Spinal cord (tissue), 9 donors: ENCODE measurements at regions not wholly inside any gene's neighbourhood (a gene's known extent, or its start where the extent isn't known, plus 50 kb on each side); places are given as distances from the start of the nearest gene placed in this dataset.

Source experiments
- DNase-seq, 6 donors: peaks; one replicate each; pipeline versions ENCODE4 v3.0.0 to v3.0.0-alpha.2; 2013 to 2015; ENCODE audit warnings: low spot score in 6 of 6, low read depth in 4 of 6
- H3K27ac ChIP-seq: one replicate; pipeline ENCODE4 v1.5.1; 2013; ENCODE audit warnings: low read depth, low read length, control low read depth
- H3K27me3 ChIP-seq: one replicate; pipeline ENCODE4 v1.6.1; 2013; ENCODE audit warnings: low read length; ENCODE audit not compliant: control insufficient read depth, insufficient read depth
- H3K36me3 ChIP-seq: one replicate; pipeline ENCODE4 v1.6.1; 2013; ENCODE audit warnings: low read length; ENCODE audit not compliant: control insufficient read depth, insufficient read depth
- H3K4me1 ChIP-seq: one replicate; pipeline ENCODE4 v1.6.1; 2013; ENCODE audit warnings: low read length; ENCODE audit not compliant: control insufficient read depth, insufficient read depth
- H3K4me3 ChIP-seq: one replicate; pipeline ENCODE4 v1.5.1; 2013; ENCODE audit warnings: low read depth, low read length, control low read depth
- H3K9me3 ChIP-seq: one replicate; pipeline ENCODE4 v1.6.1; 2013; ENCODE audit warnings: low read length; ENCODE audit not compliant: control insufficient read depth, insufficient read depth
- WGBS: methylation state at CpG from one replicate; pipeline ENCODE4 v1.1.5; 2013; ENCODE audit warnings: missing lambda C conversion rate; ENCODE audit not compliant: insufficient coverage; 5-methylcytosine and 5-hydroxymethylcytosine counted together
- donor health status: healthy.

- Histone ChIP-seq H3K36me3 (no peaks in the 10 kb centered on the region), H3K27me3 (peaks cover 2% of the 10 kb centered on the region), H3K27ac (no peak overlapping the region), H3K4me3 (no peak overlapping the region), H3K4me1 (peaks cover 17% of the 10 kb centered on the region), H3K9me3 (no peaks in the 10 kb centered on the region)
- 74% methylated on average over 7 of the region's 8 CpGs for WGBS
- no peak for DNase-seq
Observed at GRCh38 chr10:123562811-123563580, 103.2 kb upstream of the GPR26 start.

- DNase-seq: no peak
- 100% methylated on average over 2 of the region's 5 CpGs for WGBS
- no peak overlapping the region for H3K27ac ChIP-seq
- H3K9me3 ChIP-seq: no peaks in the 10 kb centered on the region
- no peaks in the 10 kb centered on the region for H3K36me3 ChIP-seq
- H3K4me3 ChIP-seq: no peak overlapping the region
- H3K27me3 ChIP-seq: peaks cover 2% of the 10 kb centered on the region
- H3K4me1 ChIP-seq: peaks cover 14% of the 10 kb centered on the region
Observed at GRCh38 chr10:123563581-123563855, 102.6 kb upstream of the GPR26 start.

- 88% methylated on average over 5 of the region's 5 CpGs for WGBS
Observed at GRCh38 chr10:123563994-123564393, 102.2 kb upstream of the GPR26 start.

GRCh38 chr10:123564631-123565030, 101.5 kb upstream of the GPR26 start:
- no peak for DNase-seq
- H3K36me3 ChIP-seq: no peaks in the 10 kb centered on the region
- no peaks in the 10 kb centered on the region for H3K9me3 ChIP-seq
- no peak overlapping the region for H3K4me3 ChIP-seq
- 100% methylated on average over 2 of the region's 4 CpGs for WGBS
- H3K4me1 ChIP-seq: peaks cover 2% of the 10 kb centered on the region
- H3K27ac ChIP-seq: no peak overlapping the region
- peaks cover 2% of the 10 kb centered on the region for H3K27me3 ChIP-seq

More at GRCh38 chr10:123563994-123564393, 102.2 kb upstream of the GPR26 start:
- Histone ChIP-seq H3K4me3 (no peak overlapping the region), H3K36me3 (no peaks in the 10 kb centered on the region), H3K27ac (no peak overlapping the region), H3K4me1 (peaks cover 9% of the 10 kb centered on the region), H3K9me3 (no peaks in the 10 kb centered on the region), H3K27me3 (peaks cover 2% of the 10 kb centered on the region)
- DNase-seq: no peak

- no peaks in the 10 kb centered on the region for H3K27me3 ChIP-seq
- no peak overlapping the region for H3K27ac ChIP-seq
- no peaks in the 10 kb centered on the region for H3K36me3 ChIP-seq
- no peak for DNase-seq
- no peaks in the 10 kb centered on the region for H3K4me1 ChIP-seq
- H3K4me3 ChIP-seq: no peak overlapping the region
- 87% methylated on average over 8 of the region's 14 CpGs for WGBS
- no peaks in the 10 kb centered on the region for H3K9me3 ChIP-seq
Observed at GRCh38 chr10:123565691-123566660, 100.2 kb upstream of the GPR26 start.

- DNase-seq: peak in 1 of 6 donors; percentile 42
- H3K27ac ChIP-seq: no peak overlapping the region
- no peaks in the 10 kb centered on the region for H3K9me3 ChIP-seq
- H3K27me3 ChIP-seq: no peaks in the 10 kb centered on the region
- 82% methylated on average over 15 of the region's 21 CpGs for WGBS
- no peaks in the 10 kb centered on the region for H3K4me1 ChIP-seq
- no peaks in the 10 kb centered on the region for H3K36me3 ChIP-seq
- H3K4me3 ChIP-seq: no peak overlapping the region
Observed at GRCh38 chr10:123567984-123568739, 98.0 kb upstream of the GPR26 start.

- no peaks in the 10 kb centered on the region for H3K27me3 ChIP-seq
- no peaks in the 10 kb centered on the region for H3K9me3 ChIP-seq
- no peaks in the 10 kb centered on the region for H3K36me3 ChIP-seq
- no peaks in the 10 kb centered on the region for H3K4me1 ChIP-seq
- no peak overlapping the region for H3K27ac ChIP-seq
- no peak for DNase-seq
- WGBS: 81% methylated on average over 3 of the region's 6 CpGs
- H3K4me3 ChIP-seq: no peak overlapping the region
Observed at GRCh38 chr10:123568751-123569150, 97.4 kb upstream of the GPR26 start.

- WGBS: 73% methylated on average over 5 of the region's 7 CpGs
- H3K27ac ChIP-seq: no peak overlapping the region
- H3K4me1 ChIP-seq: no peaks in the 10 kb centered on the region
- DNase-seq: no peak
- no peak overlapping the region for H3K4me3 ChIP-seq
- no peaks in the 10 kb centered on the region for H3K27me3 ChIP-seq
- no peaks in the 10 kb centered on the region for H3K9me3 ChIP-seq
- no peaks in the 10 kb centered on the region for H3K36me3 ChIP-seq
Observed at GRCh38 chr10:123569436-123570035, 96.6 kb upstream of the GPR26 start.
